ENCODE measurements at regions not wholly inside any gene's neighbourhood (a gene's known extent, or its start where the extent isn't known, plus 50 kb on each side); places are given as distances from the start of the nearest gene placed in this dataset.

DNA sequence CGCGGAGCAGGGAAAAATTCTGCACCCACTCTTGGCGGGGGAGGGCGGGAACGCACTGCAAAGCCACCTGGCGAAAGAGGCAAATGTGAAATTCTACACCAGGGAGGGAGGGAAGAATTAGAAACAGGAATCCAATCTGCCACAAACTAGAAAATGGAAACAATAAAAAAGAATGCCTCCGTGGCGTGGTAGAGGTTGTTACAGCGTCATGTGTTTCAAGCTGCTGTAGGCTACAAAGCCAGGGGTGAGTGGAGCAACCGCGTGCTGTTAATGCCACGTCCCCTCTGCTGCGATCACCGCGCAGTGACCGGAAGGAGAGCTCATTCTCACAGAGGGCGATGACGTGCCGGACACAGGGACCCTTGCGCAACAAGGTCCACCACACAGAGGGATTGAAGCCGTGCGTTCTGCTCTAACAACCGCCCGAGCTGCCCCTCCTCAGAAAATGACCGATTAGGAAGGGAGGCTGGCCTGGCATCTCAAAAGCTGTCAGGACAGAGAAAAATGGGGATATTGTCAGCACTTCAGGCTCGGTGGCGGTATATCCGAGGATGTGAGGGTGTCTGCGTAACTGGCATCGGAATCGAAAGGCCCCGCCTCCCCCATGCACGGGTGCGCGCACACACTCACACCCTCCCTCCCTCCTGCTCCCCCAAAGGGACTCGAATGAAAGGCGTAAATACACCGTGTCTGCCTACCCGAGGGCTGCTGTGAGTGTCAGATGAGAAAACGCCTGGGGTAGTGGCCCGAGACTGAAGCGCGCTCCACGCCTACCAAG, 70.8 kb upstream of the TNRC6C start:
- DNase-seq (ENCODE audit: low spot score), result peak; percentile 45

DNA sequence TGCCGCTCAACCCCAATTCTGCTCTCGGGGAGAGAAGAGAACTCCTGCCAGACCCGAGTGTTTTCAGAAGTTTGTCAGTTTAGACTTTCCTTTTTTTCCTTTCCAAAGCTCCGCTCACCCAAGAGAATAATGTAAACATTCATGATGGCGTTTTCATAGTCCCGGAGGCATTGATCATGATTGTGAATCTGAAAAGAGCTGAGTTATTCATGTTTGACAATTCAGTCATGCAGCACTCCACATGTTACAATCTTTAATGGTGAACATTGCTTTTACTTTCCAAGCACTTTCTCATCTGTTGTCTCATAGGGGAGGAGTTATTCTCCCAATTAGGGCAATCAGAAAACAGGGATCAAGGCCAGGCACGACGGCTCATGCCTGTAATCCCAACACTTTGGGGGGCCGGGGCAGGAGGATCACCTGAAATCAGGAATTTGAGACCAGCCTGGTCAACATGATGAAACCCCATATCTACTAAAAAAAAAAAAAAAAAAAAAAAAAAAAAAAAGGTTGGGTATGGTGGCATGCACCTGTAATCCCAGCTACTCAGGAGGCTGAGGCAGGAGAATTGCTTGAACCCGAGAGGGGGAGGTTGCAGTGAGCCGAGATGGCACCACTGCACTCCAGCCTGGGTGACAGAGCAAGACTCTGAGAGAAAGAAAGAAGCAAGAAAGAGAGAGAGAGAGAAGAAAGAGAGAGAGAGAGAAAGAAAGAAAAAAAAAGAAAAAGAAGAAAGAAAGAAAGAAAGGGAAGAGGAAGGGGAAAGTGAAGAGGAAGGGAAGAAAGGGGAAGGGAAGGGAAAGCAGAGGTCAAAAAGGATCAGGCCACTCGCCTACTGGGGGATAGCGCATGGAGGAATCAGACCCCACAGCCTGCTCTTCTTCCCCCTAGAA, 70.0 kb upstream of the TNRC6C start:
- DNase-seq (ENCODE audit: low spot score), result no peak

- DNase-seq (ENCODE audit: low spot score), result no peak
Measured at GRCh38 chr17:77889135-77889505, 69.4 kb upstream of the TNRC6C start.

- DNase-seq (ENCODE audit: low spot score), result no peak
Measured at GRCh38 chr17:77889866-77890760, 68.4 kb upstream of the TNRC6C start.

- no peak for DNase-seq (ENCODE audit: low spot score)
Measured at GRCh38 chr17:77890771-77891170, 67.7 kb upstream of the TNRC6C start.

DNA sequence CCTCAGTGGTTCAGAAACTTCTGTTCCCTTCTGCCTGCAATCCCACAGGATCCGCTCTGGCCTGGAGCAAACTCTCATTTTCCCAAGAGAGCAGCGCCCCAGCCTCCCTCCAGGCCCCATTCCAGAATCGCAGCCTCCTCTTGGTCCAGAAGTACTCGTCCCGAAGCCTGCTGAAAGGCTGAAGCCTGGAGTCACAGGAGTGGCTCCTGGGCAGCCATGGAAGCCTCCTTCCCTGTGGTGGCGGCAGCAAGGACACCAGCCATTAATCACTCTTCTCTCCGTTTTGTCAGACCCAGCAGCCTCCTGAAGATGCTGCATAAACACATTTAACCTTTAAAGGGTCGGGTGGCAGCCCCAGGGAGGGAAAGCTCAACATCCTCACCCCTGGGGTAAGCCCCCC, 66.9 kb upstream of the TNRC6C start:
- DNase-seq (ENCODE audit: low spot score), result no peak

- DNase-seq (ENCODE audit: low spot score), result no peak
Measured at GRCh38 chr17:77892031-77892430, 66.5 kb upstream of the TNRC6C start.

- no peak for DNase-seq (ENCODE audit: low spot score)
Measured at GRCh38 chr17:77892469-77893143, 65.9 kb upstream of the TNRC6C start.

- DNase-seq (ENCODE audit: low spot score), result peak; percentile 14
Measured at GRCh38 chr17:77893144-77894044, 65.1 kb upstream of the TNRC6C start.

- DNase-seq (ENCODE audit: low spot score), result no peak
Measured at GRCh38 chr17:77894126-77894956, 64.2 kb upstream of the TNRC6C start.

GRCh38 chr17:77897741-77898301, 60.7 kb upstream of the TNRC6C start:
- no peak for DNase-seq (ENCODE audit: low spot score)

- DNase-seq (ENCODE audit: low spot score), result no peak
Measured at GRCh38 chr17:77898521-77899434, 59.7 kb upstream of the TNRC6C start.

- no peak for DNase-seq (ENCODE audit: low spot score)
Measured at GRCh38 chr17:77899498-77899897, 59.0 kb upstream of the TNRC6C start.

GRCh38 chr17:77901481-77901880, 57.0 kb upstream of the TNRC6C start:
- DNase-seq (ENCODE audit: low spot score), result no peak

GRCh38 chr17:77905266-77905665, 53.2 kb upstream of the TNRC6C start:
- DNase-seq (ENCODE audit: low spot score), result no peak

- DNase-seq (ENCODE audit: low spot score), result no peak
Measured at GRCh38 chr17:77905766-77906165, 52.7 kb upstream of the TNRC6C start.

DNA sequence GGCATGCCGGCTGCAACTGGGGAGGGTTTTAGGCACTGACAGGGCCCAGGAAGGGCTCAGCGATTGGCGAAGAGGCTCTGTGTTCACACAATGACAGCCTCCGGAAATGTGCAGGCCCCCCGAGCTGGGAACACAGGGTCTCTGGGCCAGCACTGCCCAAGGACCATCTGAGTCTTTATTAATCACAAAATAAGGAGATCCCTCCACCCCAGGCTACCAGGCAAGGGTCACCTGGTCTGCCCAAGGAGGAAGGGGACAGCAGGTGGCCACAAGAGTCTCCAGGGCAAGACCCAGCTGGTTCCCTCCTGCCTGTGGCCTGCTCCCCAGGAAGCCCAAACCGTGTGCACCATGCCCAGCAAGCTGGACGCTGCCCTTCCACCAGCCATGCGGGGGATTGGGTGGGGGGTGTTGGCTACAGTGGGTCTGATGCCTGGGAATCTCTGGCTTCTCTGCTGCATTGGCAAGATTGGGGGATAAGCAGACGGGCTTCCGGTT, 52.1 kb upstream of the TNRC6C start:
- no peak for DNase-seq (ENCODE audit: low spot score)

Data from kidney tubule cell (primary cell).